Ectodermal cell (in vitro differentiated cells): ENCODE measurements at regions not wholly inside any gene's neighbourhood (a gene's known extent, or its start where the extent isn't known, plus 50 kb on each side); places are given as distances from the start of the nearest gene placed in this dataset.

ENCODE experiments used
- H3K27ac ChIP-seq: 2 replicates; pipeline ENCODE4 v1.7.0; 2013; ENCODE audit warnings: mild to moderate bottlenecking, low read depth, low read length; ENCODE audit not compliant: insufficient read depth, poor library complexity, severe bottlenecking
- H3K27me3 ChIP-seq: 2 replicates; pipeline ENCODE4 v1.7.0; 2013; ENCODE audit warnings: mild to moderate bottlenecking, low read length; ENCODE audit not compliant: insufficient read depth, control insufficient read depth, poor library complexity, severe bottlenecking
- H3K36me3 ChIP-seq: one replicate; pipeline ENCODE4 v1.7.0; 2013; ENCODE audit warnings: low read length; ENCODE audit not compliant: control insufficient read depth, insufficient read depth
- H3K4me1 ChIP-seq: one replicate; pipeline ENCODE4 v1.7.0; 2013; ENCODE audit warnings: low read length; ENCODE audit not compliant: control insufficient read depth, insufficient read depth
- H3K4me3 ChIP-seq: 2 replicates; pipeline ENCODE4 v1.7.0; 2013; ENCODE audit warnings: low read depth, low read length, control low read depth; ENCODE audit not compliant: insufficient read depth
- H3K9me3 ChIP-seq: 2 replicates; pipeline ENCODE4 v1.7.0; 2013; ENCODE audit warnings: mild to moderate bottlenecking, low read length, moderate library complexity; ENCODE audit not compliant: control insufficient read depth
- WGBS, 2 experiments: methylation state at CpG; one replicate each; pipeline ENCODE4 v1.1.7; 2013; ENCODE audit warnings: missing lambda C conversion rate in 2 of 2; 5-methylcytosine and 5-hydroxymethylcytosine counted together

GRCh38 chr5:96219580-96220281 lies 213.3 kb downstream of the PCSK1 start:
- H3K27ac ChIP-seq: no peak overlapping the region
- WGBS, 2 experiments: 71 to 82% methylated on average over 4 of the region's 4 CpGs
- no peak overlapping the region for H3K4me3 ChIP-seq
- H3K4me1 ChIP-seq: no peaks in the 10 kb centered on the region
- no peaks in the 10 kb centered on the region for H3K9me3 ChIP-seq
- H3K27me3 ChIP-seq: no peaks in the 10 kb centered on the region
- no peaks in the 10 kb centered on the region for H3K36me3 ChIP-seq

DNA sequence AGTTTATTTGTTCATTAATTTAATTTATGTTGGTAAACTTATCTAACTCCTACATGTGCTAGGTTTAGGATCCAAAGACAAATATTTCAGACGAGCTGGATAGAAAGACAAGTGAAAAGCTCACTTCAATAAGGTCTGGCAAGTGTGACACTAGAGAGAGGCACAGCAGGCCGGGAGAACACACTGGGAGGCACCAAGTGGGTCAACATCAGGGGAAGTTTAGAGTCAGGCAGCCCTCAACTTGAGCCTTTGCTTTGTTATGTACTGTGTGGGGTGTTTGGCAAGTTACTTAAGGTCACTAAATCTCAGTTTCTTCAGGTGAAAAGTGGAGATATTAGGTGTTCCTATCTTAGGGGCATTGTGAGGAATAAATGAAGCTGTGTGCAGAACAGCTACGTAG lies 214.4 kb downstream of the PCSK1 start:
- Histone ChIP-seq H3K27me3 (no peaks in the 10 kb centered on the region), H3K9me3 (no peaks in the 10 kb centered on the region), H3K27ac (no peak overlapping the region), H3K36me3 (no peaks in the 10 kb centered on the region), H3K4me3 (no peak overlapping the region), H3K4me1 (no peaks in the 10 kb centered on the region)
- 74 to 75% methylated on average over 3 of the region's 3 CpGs for WGBS, 2 experiments

DNA sequence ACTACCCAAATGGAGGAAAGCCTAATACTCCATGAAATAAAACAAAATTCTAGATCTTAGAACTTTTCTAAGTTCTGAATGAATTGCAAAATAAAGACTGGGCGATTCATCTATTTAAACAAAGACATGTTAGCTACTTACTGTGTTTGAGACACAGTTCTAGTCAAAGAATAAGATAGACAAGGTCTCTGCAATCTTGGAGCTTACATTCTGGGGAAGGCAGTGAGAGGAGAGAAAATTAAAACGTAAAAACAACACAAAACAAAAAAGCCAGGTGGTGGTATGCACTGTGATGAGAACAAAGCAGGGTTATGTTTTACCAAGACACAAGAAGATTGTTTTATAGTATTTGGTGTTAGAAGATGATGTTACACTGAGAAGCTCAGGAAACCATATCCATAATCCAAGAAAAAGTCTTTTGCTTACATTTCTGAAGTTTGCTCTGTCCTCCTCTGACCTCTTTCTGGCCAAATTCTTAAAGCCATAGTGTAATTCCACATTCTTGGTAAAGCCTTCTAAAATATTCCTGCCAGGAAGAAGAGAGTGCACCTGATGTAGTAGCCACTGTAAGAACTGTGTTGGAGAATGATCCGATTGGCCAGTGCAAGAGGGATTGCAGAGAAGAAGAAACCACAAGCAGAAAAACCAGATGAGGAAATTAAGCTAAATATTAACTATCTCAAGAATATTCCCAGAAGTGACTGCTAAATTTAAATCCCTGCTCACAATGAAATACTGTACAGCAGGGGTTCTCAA lies 218.4 kb downstream of the PCSK1 start:
- no peaks in the 10 kb centered on the region for H3K9me3 ChIP-seq
- H3K36me3 ChIP-seq: no peaks in the 10 kb centered on the region
- WGBS, 2 experiments: 91% methylated on average over 3 of the region's 3 CpGs
- H3K27me3 ChIP-seq: no peaks in the 10 kb centered on the region
- H3K4me1 ChIP-seq: no peaks in the 10 kb centered on the region
- H3K27ac ChIP-seq: no peak overlapping the region
- no peak overlapping the region for H3K4me3 ChIP-seq

DNA sequence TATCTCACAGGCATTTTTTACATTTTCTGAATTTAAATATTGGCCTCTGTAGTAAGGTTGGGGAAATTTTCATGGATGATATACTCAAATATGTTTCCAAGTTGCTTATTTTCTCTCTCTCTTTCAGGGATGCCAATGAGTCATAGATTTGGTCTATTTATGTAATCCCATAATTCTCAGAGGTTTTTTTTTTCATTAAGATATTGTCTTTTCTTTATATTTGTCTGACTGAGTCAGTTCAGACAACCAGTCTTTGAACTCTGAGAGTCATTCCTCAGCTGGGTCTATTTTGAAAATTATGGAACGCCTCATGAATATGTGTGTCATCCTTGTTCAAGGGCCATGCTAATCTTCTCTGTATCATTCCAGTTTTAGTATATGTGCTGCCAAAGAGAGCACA lies 223.2 kb downstream of the PCSK1 start:
- no peaks in the 10 kb centered on the region for H3K27me3 ChIP-seq
- H3K4me1 ChIP-seq: no peaks in the 10 kb centered on the region
- no peak overlapping the region for H3K27ac ChIP-seq
- H3K4me3 ChIP-seq: no peak overlapping the region
- no peaks in the 10 kb centered on the region for H3K36me3 ChIP-seq
- H3K9me3 ChIP-seq: no peaks in the 10 kb centered on the region
- 97 to 100% methylated on average over 1 of the region's 1 CpG for WGBS, 2 experiments

GRCh38 chr5:96207420-96207819 lies 225.6 kb downstream of the PCSK1 start:
- Histone ChIP-seq H3K4me1 (no peaks in the 10 kb centered on the region), H3K36me3 (no peaks in the 10 kb centered on the region), H3K27ac (no peak overlapping the region), H3K4me3 (no peak overlapping the region), H3K27me3 (no peaks in the 10 kb centered on the region), H3K9me3 (no peaks in the 10 kb centered on the region)

GRCh38 chr5:96203761-96204160 lies 229.3 kb downstream of the PCSK1 start:
- Histone ChIP-seq H3K27me3 (no peaks in the 10 kb centered on the region), H3K9me3 (no peaks in the 10 kb centered on the region), H3K4me1 (no peaks in the 10 kb centered on the region), H3K4me3 (no peak overlapping the region), H3K36me3 (no peaks in the 10 kb centered on the region), H3K27ac (no peak overlapping the region)
- 59 to 63% methylated on average over 3 of the region's 3 CpGs for WGBS, 2 experiments

- H3K27me3 ChIP-seq: no peaks in the 10 kb centered on the region
- H3K9me3 ChIP-seq: no peaks in the 10 kb centered on the region
- no peak overlapping the region for H3K27ac ChIP-seq
- no peaks in the 10 kb centered on the region for H3K4me1 ChIP-seq
- WGBS, 2 experiments: 100% methylated on average over 1 to 2 of the region's 3 CpGs
- H3K4me3 ChIP-seq: no peak overlapping the region
- no peaks in the 10 kb centered on the region for H3K36me3 ChIP-seq
Observed at GRCh38 chr5:96201503-96201902, 231.5 kb downstream of the PCSK1 start.

DNA sequence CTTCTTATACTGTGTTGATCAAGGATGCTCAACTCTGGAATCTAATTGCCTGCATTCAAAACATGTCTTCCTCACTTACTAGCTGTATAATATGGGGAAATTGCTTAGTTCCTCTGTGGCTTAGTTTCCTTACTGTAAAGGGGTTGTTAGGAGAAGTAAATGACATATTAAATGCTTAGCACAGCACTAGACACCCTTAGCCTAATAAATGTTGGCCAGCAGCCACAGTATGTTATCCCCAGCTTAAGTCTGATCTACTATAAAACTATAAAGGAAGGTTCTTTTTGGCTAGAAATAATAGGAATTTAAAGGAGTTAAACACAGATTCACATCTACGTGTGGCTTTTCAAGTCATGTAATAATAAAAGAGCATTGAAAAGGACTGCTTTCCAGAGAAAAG lies 232.4 kb downstream of the PCSK1 start:
- Histone ChIP-seq H3K27me3 (no peaks in the 10 kb centered on the region), H3K4me1 (no peaks in the 10 kb centered on the region)
- 80 to 89% methylated on average over 1 of the region's 1 CpG for WGBS, 2 experiments

GRCh38 chr5:96199713-96200183 lies 233.3 kb downstream of the PCSK1 start:
- no peaks in the 10 kb centered on the region for H3K27me3 ChIP-seq
- 91 to 98% methylated on average over 3 to 4 of the region's 4 CpGs for WGBS, 2 experiments
- no peak overlapping the region for H3K4me3 ChIP-seq
- no peaks in the 10 kb centered on the region for H3K4me1 ChIP-seq
- H3K27ac ChIP-seq: no peak overlapping the region
- no peaks in the 10 kb centered on the region for H3K36me3 ChIP-seq
- no peaks in the 10 kb centered on the region for H3K9me3 ChIP-seq

More for the DNA sequence above, 232.4 kb downstream of the PCSK1 start:
- Histone ChIP-seq H3K36me3 (no peaks in the 10 kb centered on the region), H3K9me3 (no peaks in the 10 kb centered on the region), H3K27ac (no peak overlapping the region), H3K4me3 (no peak overlapping the region)

DNA sequence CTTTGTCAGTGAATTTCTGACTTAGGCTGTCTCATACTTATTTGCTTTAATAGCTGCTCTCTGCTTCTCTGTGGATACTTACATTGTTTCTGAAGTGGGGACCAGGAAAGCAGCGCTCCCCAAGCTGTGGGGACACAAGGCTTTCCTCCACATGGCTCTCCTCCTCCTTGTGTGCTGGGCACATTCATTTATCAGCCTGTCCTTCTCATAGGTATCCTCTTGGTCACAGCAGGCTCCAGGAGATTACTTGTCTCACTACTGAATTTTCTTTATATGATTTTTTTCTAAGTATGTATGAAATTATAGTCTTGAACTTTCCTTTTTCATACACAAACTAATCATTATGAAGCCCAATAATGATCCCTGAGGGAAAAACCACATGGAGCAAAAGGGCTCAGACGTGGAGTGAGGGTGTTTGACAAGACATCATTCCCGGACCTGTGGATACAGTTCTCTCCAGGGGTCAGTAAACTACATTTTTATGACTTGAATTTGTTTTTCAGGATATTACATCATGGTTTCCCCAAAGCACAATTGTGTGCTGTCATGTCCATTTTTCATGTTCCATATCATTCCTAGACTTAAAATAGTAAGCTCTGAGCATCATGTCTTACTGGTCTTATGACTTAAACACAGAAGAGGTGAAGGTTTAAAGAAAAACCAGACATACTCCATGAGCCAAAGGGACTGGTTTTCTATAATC lies 234.5 kb downstream of the PCSK1 start:
- Histone ChIP-seq H3K9me3 (no peaks in the 10 kb centered on the region), H3K36me3 (no peaks in the 10 kb centered on the region), H3K4me3 (no peak overlapping the region), H3K27me3 (no peaks in the 10 kb centered on the region), H3K4me1 (no peaks in the 10 kb centered on the region), H3K27ac (no peak overlapping the region)
- WGBS, 2 experiments: 94% methylated on average over 3 of the region's 3 CpGs
